ENCODE measurements at regions not wholly inside any gene's neighbourhood (a gene's known extent, or its start where the extent isn't known, plus 50 kb on each side); places are given as distances from the start of the nearest gene placed in this dataset.
A peak's percentile ranks its signal among the peaks of the same experiment; 100 is the strongest.
"Not testable (repeated sequence)": the region's sequence is repeated elsewhere in the genome, so short reads cannot be mapped to it uniquely, and the experiment has no call there.

GRCh38 chr9:79037338-79037737, 534.4 kb upstream of the TLE4 start:
- no peak for DNase-seq

- DNase-seq: no peak
Measured at GRCh38 chr9:79040671-79041070, 531.1 kb upstream of the TLE4 start.

- DNase-seq: no peak
Measured at GRCh38 chr9:79041266-79041665, 530.5 kb upstream of the TLE4 start.

GRCh38 chr9:79043916-79044315, 527.8 kb upstream of the TLE4 start:
- DNase-seq: no peak

- DNase-seq: no peak
Measured at GRCh38 chr9:79046401-79046800, 525.4 kb upstream of the TLE4 start.

GRCh38 chr9:79049371-79049770, 522.4 kb upstream of the TLE4 start:
- no peak for DNase-seq

- DNase-seq: peak; percentile 41
Measured at GRCh38 chr9:79053598-79053997, 518.2 kb upstream of the TLE4 start.

GRCh38 chr9:79054500-79054899, 517.3 kb upstream of the TLE4 start:
- DNase-seq: no peak

GRCh38 chr9:79056041-79056440, 515.7 kb upstream of the TLE4 start:
- no peak for DNase-seq

- no peak for DNase-seq
Measured at GRCh38 chr9:79057576-79057975, 514.2 kb upstream of the TLE4 start.

GRCh38 chr9:79060766-79061165, 511.0 kb upstream of the TLE4 start:
- DNase-seq: no peak

- DNase-seq: no peak
Measured at GRCh38 chr9:79061752-79062616, 509.8 kb upstream of the TLE4 start.

GRCh38 chr9:79073201-79073600, 498.6 kb upstream of the TLE4 start:
- peak; percentile 9 for DNase-seq

- no peak for DNase-seq
Measured at GRCh38 chr9:79080536-79080935, 491.2 kb upstream of the TLE4 start.

- no peak for DNase-seq
Measured at GRCh38 chr9:79083621-79084020, 488.1 kb upstream of the TLE4 start.

GRCh38 chr9:79087133-79087532, 484.6 kb upstream of the TLE4 start:
- no peak for DNase-seq

GRCh38 chr9:79089054-79089560, 482.7 kb upstream of the TLE4 start:
- DNase-seq: no peak

- not testable (repeated sequence) for DNase-seq
Measured at GRCh38 chr9:79089851-79090250, 481.9 kb upstream of the TLE4 start.

GRCh38 chr9:79103257-79103656, 468.5 kb upstream of the TLE4 start:
- not testable (repeated sequence) for DNase-seq

GRCh38 chr9:79104216-79104615, 467.5 kb upstream of the TLE4 start:
- no peak for DNase-seq

- no peak for DNase-seq
Measured at GRCh38 chr9:79104951-79105350, 466.8 kb upstream of the TLE4 start.

- DNase-seq: no peak
Measured at GRCh38 chr9:79107911-79108676, 463.7 kb upstream of the TLE4 start.

- no peak for DNase-seq
Measured at GRCh38 chr9:79111653-79112052, 460.1 kb upstream of the TLE4 start.

GRCh38 chr9:79115176-79115575, 456.6 kb upstream of the TLE4 start:
- no peak for DNase-seq
